Prostate gland (tissue), 2 donors: ENCODE measurements at regions not wholly inside any gene's neighbourhood (a gene's known extent, or its start where the extent isn't known, plus 50 kb on each side); places are given as distances from the start of the nearest gene placed in this dataset.

Source experiments
- POLR2A ChIP-seq: fragments of 450-650 bp; IDR thresholded peaks from one replicate; pipeline ENCODE4 v1.6.1; 2016; ENCODE audit warnings: antibody characterized with exemption, mild to moderate bottlenecking
- POLR2AphosphoS5 ChIP-seq: sonication (generic); formaldehyde crosslinking; IDR thresholded peaks from one replicate; pipeline ENCODE4 v1.6.1; 2017; ENCODE audit warnings: antibody characterized with exemption
- TF ChIP-seq, protein P1 (sequence below), 4 experiments: fragments of 200-600 bp in 2 of 4; fragments of 450-650 bp in 2 of 4; sonication (generic) in 2 of 4; IDR thresholded peaks; 1 replicate in 3 of 4; 2 replicates in 1 of 4; pipeline ENCODE4 v1.5.1; 2016 to 2019; ENCODE audit warnings: antibody characterized with exemption in 4 of 4, mild to moderate bottlenecking in 2 of 4, moderate library complexity in 2 of 4

DNA sequence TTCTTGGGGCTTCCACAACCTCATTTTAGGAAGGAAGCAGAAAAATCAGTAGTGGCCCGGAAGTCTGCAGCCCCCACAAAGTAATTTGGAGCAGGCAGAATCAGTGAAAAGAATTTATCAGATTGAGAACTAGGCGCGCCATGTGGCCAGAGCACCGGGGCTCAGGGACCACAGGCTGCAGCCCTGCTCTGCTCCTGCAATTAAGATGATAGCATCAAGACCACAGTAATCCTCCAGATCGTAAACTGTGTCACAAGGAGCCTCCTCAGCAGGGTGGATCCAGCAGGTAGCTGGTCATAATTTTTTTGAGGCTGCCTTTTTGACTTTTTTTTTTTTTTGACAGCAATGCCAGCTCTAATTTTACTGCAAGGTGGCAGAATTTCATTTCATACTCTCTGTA is 209.0 kb upstream of the ZMIZ1 start:
- TF ChIP-seq, protein P1, sequence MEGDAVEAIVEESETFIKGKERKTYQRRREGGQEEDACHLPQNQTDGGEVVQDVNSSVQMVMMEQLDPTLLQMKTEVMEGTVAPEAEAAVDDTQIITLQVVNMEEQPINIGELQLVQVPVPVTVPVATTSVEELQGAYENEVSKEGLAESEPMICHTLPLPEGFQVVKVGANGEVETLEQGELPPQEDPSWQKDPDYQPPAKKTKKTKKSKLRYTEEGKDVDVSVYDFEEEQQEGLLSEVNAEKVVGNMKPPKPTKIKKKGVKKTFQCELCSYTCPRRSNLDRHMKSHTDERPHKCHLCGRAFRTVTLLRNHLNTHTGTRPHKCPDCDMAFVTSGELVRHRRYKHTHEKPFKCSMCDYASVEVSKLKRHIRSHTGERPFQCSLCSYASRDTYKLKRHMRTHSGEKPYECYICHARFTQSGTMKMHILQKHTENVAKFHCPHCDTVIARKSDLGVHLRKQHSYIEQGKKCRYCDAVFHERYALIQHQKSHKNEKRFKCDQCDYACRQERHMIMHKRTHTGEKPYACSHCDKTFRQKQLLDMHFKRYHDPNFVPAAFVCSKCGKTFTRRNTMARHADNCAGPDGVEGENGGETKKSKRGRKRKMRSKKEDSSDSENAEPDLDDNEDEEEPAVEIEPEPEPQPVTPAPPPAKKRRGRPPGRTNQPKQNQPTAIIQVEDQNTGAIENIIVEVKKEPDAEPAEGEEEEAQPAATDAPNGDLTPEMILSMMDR (IDR thresholded peaks at IDR 0.05) = no peak
- TF ChIP-seq POLR2A (no peak), POLR2AphosphoS5 (no peak)
